ENCODE measurements at regions not wholly inside any gene's neighbourhood (a gene's known extent, or its start where the extent isn't known, plus 50 kb on each side); places are given as distances from the start of the nearest gene placed in this dataset.

GRCh38 chr10:22150842-22151241 is 67.0 kb downstream of the EBLN1 start:
- TF ChIP-seq, protein P1, sequence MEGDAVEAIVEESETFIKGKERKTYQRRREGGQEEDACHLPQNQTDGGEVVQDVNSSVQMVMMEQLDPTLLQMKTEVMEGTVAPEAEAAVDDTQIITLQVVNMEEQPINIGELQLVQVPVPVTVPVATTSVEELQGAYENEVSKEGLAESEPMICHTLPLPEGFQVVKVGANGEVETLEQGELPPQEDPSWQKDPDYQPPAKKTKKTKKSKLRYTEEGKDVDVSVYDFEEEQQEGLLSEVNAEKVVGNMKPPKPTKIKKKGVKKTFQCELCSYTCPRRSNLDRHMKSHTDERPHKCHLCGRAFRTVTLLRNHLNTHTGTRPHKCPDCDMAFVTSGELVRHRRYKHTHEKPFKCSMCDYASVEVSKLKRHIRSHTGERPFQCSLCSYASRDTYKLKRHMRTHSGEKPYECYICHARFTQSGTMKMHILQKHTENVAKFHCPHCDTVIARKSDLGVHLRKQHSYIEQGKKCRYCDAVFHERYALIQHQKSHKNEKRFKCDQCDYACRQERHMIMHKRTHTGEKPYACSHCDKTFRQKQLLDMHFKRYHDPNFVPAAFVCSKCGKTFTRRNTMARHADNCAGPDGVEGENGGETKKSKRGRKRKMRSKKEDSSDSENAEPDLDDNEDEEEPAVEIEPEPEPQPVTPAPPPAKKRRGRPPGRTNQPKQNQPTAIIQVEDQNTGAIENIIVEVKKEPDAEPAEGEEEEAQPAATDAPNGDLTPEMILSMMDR (IDR thresholded peaks at IDR 0.05; ENCODE audit: low read depth, low read length), result no peak
- TF ChIP-seq EZH2phosphoT487 (IDR thresholded peaks at IDR 0.05; ENCODE audit: low read depth), result no peak
